Nephron progenitor cell (in vitro differentiated cells): ENCODE measurements at regions not wholly inside any gene's neighbourhood (a gene's known extent, or its start where the extent isn't known, plus 50 kb on each side); places are given as distances from the start of the nearest gene placed in this dataset.

ENCODE experiments used
- DNase-seq: peaks from one replicate; pipeline ENCODE4 v3.0.0; 2021
- H3K27ac Mint-ChIP-seq: 2 replicates; pipeline ENCODE4 v1.8.0; 2021; ENCODE audit warnings: mild to moderate bottlenecking, moderate library complexity, mixed read lengths
- H3K27me3 Mint-ChIP-seq: 2 replicates; pipeline ENCODE4 v1.8.0; 2021; ENCODE audit warnings: mild to moderate bottlenecking, low read depth, mixed read lengths; ENCODE audit not compliant: poor library complexity
- H3K36me3 Mint-ChIP-seq: 2 replicates; pipeline ENCODE4 v1.8.0; 2021; ENCODE audit warnings: low read depth, mixed read lengths
- H3K4me1 Mint-ChIP-seq: 2 replicates; pipeline ENCODE4 v1.8.0; 2021; ENCODE audit warnings: mixed read lengths
- H3K4me3 Mint-ChIP-seq: 2 replicates; pipeline ENCODE4 v1.8.0; 2021; ENCODE audit warnings: mild to moderate bottlenecking, moderate library complexity, mixed read lengths
- H3K9me3 Mint-ChIP-seq: 2 replicates; pipeline ENCODE4 v1.8.0; 2021; ENCODE audit warnings: mild to moderate bottlenecking, moderate library complexity, mixed read lengths
- TF ChIP-seq, protein P1 (sequence below): fragments of 200-600 bp; sonication (generic); IDR thresholded peaks from 2 replicates; pipeline ENCODE4 v1.5.0; 2021; ENCODE audit warnings: antibody characterized with exemption

DNA sequence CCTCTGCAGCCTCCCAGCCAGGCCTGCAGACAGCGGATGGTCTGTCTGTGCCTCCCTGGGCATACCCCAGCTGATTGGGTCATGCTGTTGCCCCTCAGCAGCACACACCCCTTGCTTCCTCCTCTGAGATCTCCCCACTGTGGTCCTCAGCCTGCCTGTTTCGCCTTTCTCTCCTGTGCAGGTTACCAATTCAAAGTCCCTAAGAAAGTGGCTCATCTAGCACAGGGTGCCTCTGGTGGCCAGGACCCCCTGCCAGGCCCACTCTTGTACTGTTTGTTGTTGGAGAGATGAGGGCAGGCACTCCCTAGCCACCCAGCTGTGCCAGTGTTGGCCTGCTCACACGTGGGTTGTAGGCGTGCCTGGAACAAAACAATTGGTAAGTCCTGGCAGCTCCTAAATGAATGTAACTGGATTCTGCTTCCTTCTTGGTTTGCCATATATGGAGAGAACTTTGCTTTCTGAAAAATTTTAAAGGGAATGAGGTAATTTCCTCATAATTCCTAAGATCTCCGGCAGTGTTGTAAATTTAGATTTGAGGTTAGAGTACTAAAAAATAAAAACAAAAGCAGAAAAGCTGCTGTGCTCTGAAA, 213.2 kb upstream of the IL12A start:
- H3K4me1 Mint-ChIP-seq: peaks cover 27% of the 10 kb centered on the region
- no peaks in the 10 kb centered on the region for H3K27me3 Mint-ChIP-seq
- H3K36me3 Mint-ChIP-seq: no peaks in the 10 kb centered on the region
- peak overlapping the region; percentile 58 for H3K27ac Mint-ChIP-seq
- peak; percentile 14 for DNase-seq
- TF ChIP-seq, protein P1, sequence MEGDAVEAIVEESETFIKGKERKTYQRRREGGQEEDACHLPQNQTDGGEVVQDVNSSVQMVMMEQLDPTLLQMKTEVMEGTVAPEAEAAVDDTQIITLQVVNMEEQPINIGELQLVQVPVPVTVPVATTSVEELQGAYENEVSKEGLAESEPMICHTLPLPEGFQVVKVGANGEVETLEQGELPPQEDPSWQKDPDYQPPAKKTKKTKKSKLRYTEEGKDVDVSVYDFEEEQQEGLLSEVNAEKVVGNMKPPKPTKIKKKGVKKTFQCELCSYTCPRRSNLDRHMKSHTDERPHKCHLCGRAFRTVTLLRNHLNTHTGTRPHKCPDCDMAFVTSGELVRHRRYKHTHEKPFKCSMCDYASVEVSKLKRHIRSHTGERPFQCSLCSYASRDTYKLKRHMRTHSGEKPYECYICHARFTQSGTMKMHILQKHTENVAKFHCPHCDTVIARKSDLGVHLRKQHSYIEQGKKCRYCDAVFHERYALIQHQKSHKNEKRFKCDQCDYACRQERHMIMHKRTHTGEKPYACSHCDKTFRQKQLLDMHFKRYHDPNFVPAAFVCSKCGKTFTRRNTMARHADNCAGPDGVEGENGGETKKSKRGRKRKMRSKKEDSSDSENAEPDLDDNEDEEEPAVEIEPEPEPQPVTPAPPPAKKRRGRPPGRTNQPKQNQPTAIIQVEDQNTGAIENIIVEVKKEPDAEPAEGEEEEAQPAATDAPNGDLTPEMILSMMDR: no peak
- no peaks in the 10 kb centered on the region for H3K9me3 Mint-ChIP-seq
- no peak overlapping the region for H3K4me3 Mint-ChIP-seq

DNA sequence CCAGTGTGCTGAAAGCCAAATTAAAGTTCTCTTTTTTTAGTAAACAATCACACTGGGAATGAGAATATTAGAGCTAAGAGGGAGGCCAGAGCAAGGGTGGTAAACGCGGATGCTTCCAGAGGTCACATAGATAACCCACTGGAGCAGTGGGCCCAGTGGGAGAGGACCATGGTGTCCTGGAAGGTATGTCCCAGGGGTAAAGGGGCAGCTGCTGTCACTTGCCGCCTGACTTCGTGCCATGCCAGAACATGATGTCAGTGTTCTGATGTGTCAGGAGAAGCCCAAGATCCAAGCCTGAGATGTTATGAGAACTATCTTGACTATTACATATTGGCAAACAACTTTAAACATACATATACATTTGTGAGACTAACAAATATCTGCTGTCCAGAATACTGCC, 211.9 kb upstream of the IL12A start:
- Mint-ChIP-seq H3K4me1 (peaks cover 29% of the 10 kb centered on the region), H3K9me3 (no peaks in the 10 kb centered on the region), H3K27me3 (no peaks in the 10 kb centered on the region), H3K36me3 (no peaks in the 10 kb centered on the region), H3K27ac (no peak overlapping the region), H3K4me3 (no peak overlapping the region)
- DNase-seq: no peak
- TF ChIP-seq, protein P1: no peak

DNA sequence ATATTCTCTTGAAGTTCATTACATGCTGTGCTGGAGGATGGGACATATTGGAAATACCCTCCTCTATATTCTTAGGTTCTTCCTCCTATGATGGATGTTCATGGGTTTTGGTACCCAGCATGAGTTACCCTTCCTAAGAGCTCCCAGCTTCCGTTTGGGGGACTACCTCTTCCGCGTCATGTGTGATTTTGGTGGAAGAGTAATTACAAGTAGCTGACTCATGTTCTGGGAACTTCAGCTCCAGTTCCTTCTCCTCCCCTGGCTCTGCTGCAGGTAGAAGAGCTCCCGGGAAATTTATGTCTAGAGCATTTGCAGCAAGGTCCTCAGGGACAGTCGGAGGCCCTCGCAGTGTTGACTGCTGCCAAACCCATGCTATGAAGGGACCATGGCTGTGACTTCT, 208.8 kb upstream of the IL12A start:
- H3K27me3 Mint-ChIP-seq: no peaks in the 10 kb centered on the region
- H3K9me3 Mint-ChIP-seq: no peaks in the 10 kb centered on the region
- no peak overlapping the region for H3K27ac Mint-ChIP-seq
- DNase-seq: no peak
- H3K36me3 Mint-ChIP-seq: no peaks in the 10 kb centered on the region
- H3K4me3 Mint-ChIP-seq: no peak overlapping the region
- TF ChIP-seq, protein P1: no peak
- H3K4me1 Mint-ChIP-seq: peaks cover 39% of the 10 kb centered on the region

DNA sequence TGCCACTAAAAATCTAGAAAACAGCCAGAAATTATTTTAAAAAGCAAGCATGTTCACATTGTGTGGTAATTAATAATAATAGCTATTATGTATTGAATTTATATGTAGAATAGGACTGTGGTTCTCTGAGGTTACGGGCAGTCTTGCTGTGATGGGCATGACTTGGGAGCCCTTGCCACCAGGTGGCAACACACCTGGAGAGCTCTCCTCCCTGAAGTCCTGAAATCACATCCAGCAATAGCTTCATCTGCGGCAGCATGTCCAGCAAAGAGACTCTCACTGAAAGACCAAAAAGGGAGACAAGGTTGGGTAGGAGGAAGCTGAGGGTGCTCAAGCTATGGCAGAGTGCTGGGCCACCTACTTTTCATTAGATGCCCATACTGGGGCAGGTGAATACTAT, 206.8 kb upstream of the IL12A start:
- Mint-ChIP-seq H3K36me3 (no peaks in the 10 kb centered on the region), H3K27me3 (no peaks in the 10 kb centered on the region), H3K4me1 (peaks cover 35% of the 10 kb centered on the region), H3K27ac (no peak overlapping the region), H3K9me3 (no peaks in the 10 kb centered on the region), H3K4me3 (no peak overlapping the region)
- no peak for DNase-seq
- TF ChIP-seq, protein P1: no peak

DNA sequence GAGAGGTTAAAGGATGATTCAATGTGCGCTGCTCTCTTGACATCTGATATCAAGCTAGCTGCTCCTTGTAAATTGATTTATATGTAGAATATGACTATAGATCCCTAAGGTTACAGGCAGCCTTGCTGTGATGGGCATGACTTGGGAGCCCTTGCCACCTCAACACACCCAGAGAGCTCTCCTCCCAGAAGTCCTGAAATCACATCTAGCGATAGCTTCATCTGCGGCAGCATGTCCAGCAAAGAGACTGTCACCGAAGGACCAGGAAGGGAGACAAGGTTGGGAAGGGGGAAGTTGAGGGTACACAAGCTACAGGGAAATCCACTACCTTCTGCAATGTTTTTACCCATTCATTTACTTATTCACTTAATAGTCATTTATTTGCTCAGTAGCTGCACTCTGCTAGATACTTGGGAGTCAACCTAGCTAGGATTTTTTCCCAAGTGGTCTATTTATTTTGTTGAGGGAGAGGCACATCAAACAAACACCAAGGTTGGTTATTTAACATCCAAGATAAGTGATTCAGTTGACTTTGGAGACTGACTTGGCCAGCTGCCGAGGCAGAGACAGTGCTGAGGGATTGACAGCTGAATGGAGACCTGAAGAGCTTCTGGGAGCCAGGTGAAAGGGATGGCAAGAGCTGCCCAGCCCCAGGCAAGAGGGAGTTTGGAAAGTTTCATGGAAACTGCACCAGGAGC, 205.8 kb upstream of the IL12A start:
- Mint-ChIP-seq H3K27ac (peak overlapping the region; percentile 66), H3K27me3 (no peaks in the 10 kb centered on the region), H3K4me3 (no peak overlapping the region), H3K9me3 (no peaks in the 10 kb centered on the region), H3K36me3 (no peaks in the 10 kb centered on the region), H3K4me1 (peaks cover 45% of the 10 kb centered on the region)
- DNase-seq: no peak
- TF ChIP-seq, protein P1: no peak
